DOHH2 (cell line): ENCODE measurements at regions not wholly inside any gene's neighbourhood (a gene's known extent, or its start where the extent isn't known, plus 50 kb on each side); places are given as distances from the start of the nearest gene placed in this dataset.

Experiments used
- EZH2phosphoT487 ChIP-seq: fragments of 200-600 bp; sonication (generic); IDR thresholded peaks from 2 replicates; pipeline ENCODE4 v1.6.1; 2017; ENCODE audit warnings: borderline replicate concordance, mild to moderate bottlenecking, antibody characterized with exemption, low read length, moderate library complexity, mixed read lengths
- TF ChIP-seq, protein P1 (sequence below): fragments of 200-600 bp; sonication (generic); IDR thresholded peaks from one replicate; pipeline ENCODE4 v1.5.1; 2014; ENCODE audit warnings: antibody characterized with exemption, mild to moderate bottlenecking, low read depth, low read length; ENCODE audit not compliant: poor library complexity, severe bottlenecking

DNA sequence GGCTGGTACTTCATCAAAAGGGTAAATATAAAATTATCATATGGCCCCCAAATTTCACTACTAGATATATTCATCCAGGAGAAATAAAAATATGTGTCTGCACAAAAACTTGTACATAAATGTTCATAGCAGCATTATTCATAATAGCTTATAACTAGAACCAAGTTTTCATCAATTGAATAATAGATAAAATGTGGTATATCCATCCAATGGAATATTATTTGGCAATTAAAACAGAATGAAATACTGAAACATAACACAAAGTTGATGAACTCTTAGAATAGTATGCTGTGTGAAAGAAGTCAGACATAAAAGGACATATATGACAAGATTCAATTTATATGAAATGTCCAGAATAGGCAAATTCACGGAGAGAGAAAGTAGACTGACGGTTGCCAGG, 389.3 kb upstream of the ADAMTS9 start:
- TF ChIP-seq, protein P1, sequence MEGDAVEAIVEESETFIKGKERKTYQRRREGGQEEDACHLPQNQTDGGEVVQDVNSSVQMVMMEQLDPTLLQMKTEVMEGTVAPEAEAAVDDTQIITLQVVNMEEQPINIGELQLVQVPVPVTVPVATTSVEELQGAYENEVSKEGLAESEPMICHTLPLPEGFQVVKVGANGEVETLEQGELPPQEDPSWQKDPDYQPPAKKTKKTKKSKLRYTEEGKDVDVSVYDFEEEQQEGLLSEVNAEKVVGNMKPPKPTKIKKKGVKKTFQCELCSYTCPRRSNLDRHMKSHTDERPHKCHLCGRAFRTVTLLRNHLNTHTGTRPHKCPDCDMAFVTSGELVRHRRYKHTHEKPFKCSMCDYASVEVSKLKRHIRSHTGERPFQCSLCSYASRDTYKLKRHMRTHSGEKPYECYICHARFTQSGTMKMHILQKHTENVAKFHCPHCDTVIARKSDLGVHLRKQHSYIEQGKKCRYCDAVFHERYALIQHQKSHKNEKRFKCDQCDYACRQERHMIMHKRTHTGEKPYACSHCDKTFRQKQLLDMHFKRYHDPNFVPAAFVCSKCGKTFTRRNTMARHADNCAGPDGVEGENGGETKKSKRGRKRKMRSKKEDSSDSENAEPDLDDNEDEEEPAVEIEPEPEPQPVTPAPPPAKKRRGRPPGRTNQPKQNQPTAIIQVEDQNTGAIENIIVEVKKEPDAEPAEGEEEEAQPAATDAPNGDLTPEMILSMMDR: no peak
- TF ChIP-seq EZH2phosphoT487: no peak
